HG02571 (cell line): ENCODE measurements at regions not wholly inside any gene's neighbourhood (a gene's known extent, or its start where the extent isn't known, plus 50 kb on each side); places are given as distances from the start of the nearest gene placed in this dataset.

ENCODE experiments used
- ATAC-seq: cut with Tn5 transposase; IDR thresholded peaks from one replicate; pipeline ENCODE4 v1.9.1; 2021; ENCODE audit warnings: mild to moderate bottlenecking, moderate library complexity; ENCODE audit not compliant: unreplicated experiment

DNA sequence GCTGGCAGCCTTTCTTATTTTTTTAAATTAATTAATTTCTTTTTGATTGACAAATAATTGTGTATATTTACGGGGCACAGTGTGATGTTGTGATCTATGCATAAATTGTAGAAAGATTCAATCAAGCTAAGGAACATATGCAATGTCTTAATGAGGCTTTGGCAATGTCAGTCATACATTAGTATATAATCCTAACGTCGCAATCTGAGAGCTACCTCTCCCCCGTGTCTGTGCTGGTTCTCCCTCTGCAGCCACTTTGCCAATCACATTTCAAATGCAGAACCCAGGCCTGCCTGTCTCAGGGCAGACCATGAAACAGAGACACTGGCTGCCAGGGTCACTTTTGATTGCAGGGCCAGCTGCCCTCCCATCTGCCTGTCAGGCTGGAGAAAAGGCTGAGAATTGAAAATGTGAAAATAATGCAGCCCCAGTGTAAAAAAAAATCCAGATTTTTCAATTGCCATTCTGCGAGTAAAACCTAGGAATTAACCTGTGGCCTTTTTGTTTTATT lies 56.3 kb downstream of the SLC24A2 start:
- ATAC-seq, result no peak

DNA sequence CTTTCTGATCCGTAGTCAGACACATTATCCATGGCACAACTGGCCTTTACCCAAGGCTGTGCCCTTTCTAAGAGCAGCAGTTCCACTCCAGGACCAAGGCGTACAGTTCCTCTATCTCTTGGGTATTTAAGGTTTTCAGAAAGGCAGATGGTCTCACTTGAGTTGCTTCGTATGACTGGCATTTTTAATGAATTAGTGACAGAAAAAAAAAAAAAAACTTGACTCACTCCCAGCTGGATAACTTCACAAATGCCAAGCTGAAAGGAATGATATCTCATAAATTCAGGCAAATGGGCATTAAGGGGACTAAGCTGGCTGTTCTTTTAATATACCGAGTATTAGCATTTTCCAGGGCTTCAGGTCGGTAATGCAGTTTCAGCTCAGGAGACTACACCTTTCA lies 60.7 kb downstream of the SLC24A2 start:
- no peak for ATAC-seq

DNA sequence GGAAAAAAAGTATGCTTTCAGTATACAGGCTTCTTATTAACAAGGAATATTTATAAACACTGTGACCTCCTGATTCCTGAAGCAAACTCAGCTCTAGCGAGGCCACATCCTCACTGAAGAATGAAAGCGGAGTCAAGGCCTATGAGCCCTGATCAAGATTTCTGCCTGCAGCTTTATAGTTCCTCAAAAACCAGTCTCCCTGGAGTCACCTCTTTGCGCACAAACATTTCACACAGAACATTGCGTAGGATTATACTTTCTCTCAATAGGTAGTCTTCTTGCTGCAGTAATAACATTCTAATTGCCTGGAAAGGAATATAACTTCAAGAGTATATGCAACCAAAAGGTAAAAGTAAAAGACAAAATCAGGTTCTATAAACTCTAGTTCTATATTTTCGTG lies 62.9 kb downstream of the SLC24A2 start:
- ATAC-seq, result no peak

DNA sequence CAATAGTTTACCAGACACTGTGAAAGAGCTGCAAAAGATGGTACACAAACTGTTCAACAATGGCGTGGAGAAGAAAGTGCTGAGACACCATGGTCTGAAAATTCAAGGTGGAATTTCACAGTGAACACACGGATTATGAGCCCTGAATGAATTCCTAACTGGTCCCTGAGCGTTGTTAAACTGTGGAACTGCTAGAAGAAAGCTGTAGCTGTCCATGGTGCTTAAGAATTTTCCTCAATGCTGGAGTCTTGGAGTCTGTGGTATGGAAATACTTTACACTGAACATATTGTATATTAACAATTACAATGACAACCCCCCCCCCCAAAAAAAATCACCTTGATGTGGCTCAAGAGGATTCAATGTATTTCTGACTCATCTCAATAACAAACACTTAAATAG lies 68.5 kb downstream of the SLC24A2 start:
- no peak for ATAC-seq

DNA sequence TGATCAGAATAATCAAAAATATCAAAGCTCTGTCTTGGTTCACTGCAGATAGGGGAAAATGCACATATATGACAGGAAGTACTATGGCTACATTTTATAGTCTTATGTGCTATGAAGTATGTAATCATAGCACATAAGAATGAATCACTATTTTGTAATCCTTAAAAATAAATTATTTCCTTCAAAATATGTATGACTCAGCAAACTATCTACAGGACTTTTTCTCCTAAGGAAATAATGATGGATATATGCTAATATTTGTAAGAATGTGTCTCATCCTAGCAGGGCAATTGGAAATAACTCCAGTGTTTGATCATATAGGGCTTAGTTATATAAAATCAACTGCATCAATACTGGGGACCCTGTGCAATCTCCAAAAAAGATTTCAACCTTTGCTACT lies 85.1 kb downstream of the SLC24A2 start:
- ATAC-seq, result no peak

DNA sequence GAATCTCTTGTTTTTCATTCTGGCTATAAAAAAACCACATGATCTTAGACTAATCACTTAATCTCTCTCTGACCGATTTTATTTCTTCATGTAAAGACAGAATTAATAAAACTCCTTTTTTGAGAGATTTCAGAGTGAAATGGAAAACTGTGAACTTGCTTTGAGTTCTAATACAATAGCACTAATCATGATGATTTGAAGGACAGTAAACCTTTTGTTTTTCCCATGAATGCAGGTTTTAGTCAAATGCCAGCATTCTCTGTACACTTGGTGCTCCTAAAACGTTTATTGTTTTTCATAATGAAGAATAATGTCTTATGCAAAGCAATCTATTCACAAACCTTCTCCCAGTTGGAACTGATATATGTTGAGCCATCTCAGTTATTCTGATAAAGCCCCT lies 86.8 kb downstream of the SLC24A2 start:
- ATAC-seq, result no peak

DNA sequence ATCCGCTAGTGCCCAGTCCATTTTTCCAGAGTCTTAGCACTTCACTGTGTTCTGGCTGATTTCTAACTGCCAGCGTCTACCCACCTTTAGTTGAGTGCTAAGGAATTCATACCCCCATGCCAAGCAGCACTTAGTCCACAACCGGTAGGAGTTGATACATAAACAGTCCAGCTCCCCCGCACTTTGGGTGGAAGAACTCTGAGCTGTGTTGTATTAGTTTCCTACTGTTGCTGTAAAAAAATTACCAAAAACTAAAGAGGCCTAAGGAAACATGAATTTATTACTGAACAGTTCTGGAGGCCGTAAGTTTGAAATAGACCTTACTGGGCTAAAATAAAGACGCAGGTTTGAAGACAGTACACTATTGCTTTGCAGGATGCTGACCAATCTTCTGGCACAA lies 87.6 kb downstream of the SLC24A2 start:
- ATAC-seq, result no peak

DNA sequence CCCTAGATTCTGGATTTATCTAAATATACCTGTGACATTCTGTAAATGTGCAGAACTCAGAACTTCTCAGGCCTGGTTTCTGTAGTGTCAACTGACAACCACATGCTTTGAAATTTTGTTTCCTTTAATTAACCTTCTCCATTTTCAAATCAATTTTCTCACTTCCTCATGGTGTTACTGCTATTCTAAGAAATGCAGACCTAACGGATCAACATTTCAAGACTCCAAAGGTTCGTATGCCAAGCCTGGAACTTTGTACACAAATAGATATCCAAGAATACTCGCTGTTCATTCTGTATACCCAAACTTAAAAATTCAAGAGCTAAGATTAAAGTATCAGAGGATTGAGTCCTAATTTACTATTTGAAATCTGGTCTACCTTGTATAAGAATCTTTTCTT lies 88.1 kb downstream of the SLC24A2 start:
- ATAC-seq, result no peak

DNA sequence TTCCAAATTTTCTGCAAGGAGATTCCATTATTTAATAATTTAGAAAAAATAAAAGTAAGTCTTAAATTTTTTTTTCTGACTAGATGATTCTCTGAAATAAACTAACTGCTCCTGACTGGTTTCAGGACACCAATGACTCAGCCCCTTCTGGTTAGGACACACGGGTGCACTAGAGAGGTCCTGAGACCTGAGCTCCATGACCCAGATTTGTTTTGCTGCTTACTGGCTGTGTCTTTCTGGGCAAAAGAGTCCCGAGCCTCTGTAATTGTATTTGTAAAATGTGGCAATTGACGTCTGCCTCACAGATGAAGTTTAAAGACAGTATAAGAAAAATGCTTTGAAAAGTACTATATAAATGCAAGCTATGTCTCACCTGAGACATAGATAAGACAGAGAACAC lies 89.1 kb downstream of the SLC24A2 start:
- ATAC-seq, result no peak

DNA sequence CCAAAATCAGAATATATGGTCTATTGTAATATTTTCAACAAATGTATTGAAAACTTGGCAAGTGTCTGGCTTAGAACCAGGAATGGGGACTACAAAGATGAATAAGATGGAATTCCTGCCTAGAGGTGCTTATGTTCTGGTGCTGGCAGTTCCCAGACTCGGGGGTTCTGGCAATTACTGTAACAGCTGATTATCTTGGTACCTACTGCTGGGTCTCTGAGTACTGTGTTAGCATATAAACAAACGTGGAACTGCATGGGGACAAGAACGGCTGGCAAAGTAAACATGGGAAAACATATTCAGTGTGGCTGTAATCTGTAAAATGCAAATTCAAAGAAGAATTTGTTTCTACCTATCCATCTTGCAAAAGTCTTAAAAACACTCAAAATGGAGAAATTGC lies 89.9 kb downstream of the SLC24A2 start:
- ATAC-seq, result no peak

DNA sequence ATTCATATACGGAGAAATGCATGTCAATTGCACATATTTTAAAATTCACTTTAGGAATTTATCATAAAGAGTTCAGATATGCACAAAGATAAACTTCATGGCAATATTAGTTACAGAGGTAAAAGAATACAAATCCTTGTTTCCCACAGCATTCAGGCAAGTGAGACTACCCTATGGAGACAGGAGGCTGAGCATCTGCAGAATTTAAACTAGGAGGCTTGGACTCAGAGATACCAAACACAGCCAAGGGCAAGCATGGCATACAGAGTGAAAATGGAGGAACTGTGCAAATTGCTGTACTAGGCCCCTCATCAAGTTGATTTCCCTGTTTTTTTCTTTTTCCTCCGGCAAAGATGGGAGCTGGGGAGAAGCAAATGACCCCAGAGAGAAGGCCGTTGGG lies 94.2 kb downstream of the SLC24A2 start:
- ATAC-seq, result no peak

DNA sequence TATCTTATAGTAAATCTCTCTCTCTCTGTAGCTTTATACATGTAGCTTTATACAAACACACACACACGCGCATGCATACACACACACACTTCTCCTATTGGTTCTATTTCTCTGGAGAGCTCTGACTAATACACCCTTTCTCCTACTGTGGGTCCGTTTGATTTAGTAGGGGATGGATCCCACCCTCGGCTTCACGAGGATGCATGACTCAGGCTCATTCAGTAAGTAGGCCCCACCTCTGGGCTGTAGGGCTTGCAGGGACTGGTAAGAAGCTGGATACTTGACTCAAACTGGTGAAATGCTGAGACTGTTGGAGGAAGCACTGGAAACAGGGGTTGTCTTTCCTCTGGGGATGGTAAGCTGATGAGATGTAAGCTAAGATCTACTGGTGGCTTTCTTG lies 98.7 kb downstream of the SLC24A2 start:
- no peak for ATAC-seq

DNA sequence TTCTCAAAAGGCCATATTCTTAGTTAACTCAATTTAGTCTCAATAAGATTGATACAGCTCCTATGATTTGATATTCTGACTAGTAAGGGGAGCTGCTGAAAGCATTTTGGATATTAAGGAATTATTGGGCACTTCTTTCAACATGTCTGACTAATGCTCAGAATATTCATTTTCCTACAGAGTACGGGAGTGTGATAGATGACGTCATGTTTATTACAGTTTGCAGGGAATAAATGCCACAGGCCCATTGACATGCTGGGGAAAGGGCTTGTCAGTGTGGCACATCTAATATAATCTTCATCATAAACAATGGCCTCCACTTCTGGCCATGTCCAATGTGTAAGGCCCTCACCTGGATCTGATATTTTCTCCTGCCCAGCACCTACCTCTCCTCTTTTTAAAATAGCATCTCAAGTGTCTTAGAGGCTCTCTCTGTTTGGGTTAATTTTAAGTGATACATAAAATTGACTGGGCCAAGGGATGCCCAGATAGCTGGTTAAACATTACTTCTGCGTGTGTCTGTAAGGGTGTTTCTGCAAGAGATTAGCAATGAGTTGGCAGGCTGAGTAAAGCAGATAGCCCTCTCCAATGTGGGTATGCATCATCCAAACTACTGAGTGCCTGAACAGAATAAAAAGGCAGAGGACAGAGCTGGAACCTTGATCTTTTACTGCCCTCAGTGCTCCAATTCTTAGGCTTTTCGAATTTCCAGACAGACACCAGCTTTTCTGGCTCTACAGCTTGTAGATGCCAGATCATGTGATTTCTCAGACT lies 99.3 kb downstream of the SLC24A2 start:
- no peak for ATAC-seq

DNA sequence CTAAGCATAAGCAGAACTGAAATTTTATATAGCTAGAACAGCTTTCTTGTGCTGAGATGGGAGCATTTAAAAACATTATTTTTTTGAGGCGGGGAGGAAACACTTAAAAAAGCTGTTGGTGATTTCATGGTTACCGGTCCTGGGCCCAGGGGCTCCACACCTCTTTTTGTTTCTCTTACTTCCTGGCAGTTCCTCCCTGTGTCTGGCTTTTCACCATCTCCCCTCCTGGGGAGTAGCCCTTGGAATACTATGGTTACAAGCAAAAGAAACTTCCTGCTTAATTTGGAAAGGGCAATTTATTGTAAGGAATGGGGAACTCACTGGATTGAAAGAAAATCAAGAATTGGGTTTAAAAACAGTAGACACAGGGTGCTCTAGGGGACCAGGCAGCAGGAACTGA lies 105.1 kb downstream of the SLC24A2 start:
- ATAC-seq, result no peak

DNA sequence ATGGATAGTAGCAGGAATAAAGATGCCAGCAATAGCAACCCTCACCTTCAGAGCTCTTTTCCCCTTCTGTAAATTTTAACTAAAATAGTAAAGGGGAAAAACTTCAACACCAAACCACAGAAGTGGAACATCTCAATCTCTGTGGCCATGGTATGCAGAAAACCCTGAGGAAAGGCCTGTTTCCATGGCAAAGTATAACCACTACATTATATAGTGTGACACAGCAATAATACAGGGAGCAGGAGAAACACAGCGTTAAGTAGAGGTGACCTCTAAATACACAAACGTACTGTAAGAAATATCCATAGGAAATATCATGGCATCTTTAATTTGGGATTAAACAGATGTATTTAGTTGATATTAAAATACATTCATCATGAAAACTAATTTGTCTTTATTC lies 106.4 kb downstream of the SLC24A2 start:
- no peak for ATAC-seq

DNA sequence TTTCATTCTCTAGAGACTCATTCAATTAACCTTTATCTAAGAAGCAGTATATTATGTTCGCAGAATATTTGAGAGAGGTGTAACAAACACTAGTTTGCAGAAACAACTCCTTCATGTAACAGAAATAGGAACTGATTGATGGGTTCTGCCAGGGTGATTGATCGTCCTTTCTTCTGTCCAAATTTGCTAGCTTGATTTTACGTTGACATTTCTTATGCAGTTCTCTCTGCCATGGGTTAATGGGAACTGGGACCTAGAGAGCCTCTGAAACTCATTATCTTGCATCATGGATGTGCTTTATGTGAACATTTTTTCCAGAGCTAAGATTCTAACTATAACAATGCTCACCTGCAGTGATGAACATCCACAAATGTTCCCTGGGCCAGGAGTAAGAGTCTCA lies 107.0 kb downstream of the SLC24A2 start:
- ATAC-seq, result no peak

DNA sequence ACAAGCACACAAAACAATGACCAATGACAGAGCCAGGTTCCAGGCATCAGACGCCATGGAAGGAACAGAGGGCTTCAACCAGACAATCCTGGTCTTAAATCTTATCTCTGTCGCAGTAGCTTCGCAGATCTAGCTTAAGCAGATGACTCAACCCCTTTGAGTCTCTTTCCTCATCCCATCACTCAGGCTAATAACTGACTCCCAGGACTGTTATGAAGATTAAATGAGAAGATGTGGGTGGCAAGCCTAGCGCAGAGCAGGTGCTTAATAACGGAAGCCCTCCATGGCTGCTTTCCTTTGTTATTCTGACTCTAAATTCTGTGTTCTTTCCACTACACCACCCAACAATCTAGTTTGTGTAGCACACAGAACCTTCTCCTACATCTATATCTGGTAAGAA lies 110.9 kb downstream of the SLC24A2 start:
- no peak for ATAC-seq

DNA sequence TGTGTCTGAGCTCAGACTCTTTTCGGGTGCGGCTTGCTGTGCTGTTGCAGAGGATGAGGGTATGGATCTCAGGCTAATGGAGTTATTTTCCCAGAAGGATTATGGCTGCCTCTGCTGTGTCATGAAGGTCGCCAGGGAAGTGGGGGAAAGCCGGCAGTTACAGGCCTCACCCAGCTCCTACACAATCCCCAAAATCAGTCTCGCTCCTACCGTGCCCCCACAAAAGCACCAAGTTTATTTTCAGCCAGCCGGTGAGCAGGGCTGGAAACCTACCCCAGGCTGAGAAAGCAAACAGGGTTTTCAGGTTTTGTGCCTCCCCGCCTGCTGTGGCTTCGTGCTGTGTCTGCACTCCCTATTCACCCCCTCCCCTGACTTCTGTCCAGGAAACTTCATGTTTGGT lies 113.3 kb downstream of the SLC24A2 start:
- ATAC-seq, result no peak

DNA sequence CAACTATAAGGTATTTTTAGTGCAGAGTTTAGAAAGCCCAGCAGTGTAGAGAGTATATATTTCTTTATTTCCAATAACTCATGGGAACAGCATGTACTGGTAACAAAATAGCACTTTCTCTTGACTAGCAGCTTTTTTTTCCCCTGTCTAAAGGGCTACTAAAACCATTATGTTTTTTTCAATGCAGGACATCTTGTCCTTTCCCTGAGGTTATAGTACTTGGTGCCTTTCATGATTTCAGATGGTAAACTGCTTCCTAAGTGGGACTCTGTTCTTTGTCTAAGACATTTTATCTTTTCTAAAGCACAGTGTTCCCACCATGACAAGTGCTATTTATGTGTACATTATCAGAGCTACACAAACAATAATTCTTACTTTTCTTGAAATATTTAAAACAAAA lies 122.3 kb downstream of the SLC24A2 start:
- no peak for ATAC-seq

DNA sequence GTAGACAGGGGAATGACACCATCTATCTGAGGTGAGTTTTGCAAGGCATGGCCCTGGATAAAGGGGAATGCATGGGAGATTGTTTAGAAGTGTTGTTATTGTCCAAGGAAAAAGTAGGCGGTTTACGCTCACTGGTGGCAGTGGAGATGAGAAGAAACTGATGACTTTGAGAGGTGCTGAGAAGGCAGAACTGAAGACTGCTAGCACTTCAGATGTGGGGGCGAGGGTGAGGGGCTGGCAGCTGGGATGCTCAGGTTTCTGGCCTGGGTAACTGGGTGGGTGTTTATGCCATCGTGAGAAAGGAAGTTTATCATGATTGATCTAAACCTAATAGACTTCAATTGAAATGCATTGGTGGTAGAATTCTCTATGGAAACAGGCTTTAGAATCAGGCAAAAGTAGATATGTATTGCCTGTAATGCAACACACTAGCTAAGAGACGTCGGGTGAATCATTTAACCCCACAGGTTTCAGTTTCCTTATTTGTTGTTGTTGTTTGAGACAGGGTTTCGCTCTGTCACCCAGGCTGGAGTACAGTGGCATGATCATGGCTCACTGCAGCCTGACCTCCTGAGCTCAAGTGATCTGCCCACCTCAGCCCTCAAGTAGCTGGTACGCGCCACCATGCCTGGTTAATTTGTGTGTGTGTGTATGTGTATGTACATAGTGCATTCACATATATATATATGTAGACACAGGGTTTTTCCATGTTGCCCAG lies 123.5 kb downstream of the SLC24A2 start:
- ATAC-seq, result peak; percentile 99

DNA sequence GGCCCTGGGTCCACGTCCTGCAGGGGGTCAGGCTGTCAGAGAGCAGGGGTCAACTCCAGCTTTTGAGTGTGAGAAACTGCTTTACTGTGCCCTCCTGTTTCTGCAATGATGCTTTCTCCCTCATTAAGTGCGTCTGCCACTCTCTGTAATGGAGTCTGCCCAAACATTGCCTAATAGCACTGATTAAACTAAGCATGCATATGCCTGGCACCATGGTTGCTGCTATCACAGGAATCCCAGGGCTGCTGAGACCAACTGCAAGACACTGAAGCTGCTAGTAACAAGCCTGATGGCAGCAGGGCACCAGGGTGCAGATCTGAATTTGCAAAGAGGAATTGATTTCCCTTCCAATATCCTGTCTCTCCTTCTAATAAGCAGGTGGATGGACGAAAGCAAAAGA lies 125.3 kb downstream of the SLC24A2 start:
- no peak for ATAC-seq

DNA sequence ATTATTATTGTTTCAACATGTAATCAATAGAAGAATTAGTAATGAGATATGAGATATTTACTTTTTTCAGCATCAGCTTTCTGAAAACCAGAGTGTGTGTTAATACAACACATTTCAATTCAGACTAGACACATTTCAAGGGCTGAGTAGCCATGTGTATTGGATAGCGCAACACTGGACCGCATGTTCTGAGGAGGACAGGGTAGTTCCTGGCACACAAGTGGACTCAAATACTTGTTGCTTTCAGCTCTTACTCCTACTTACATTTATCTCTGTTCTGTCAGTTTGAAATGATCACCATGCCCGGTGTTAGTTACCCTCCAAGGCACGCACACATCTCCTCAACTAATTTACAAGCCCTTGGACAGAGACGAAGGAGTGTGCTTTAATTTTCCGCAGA lies 126.6 kb downstream of the SLC24A2 start:
- no peak for ATAC-seq
